BJ (cell line): ENCODE measurements at regions not wholly inside any gene's neighbourhood (a gene's known extent, or its start where the extent isn't known, plus 50 kb on each side); places are given as distances from the start of the nearest gene placed in this dataset.

ENCODE experiments used
- CTCF ChIA-PET: fragments of 350-600 bp; formaldehyde crosslinking; extraction: SDS; loops from one replicate; lab custom pipeline; 2021; ENCODE audit warnings: antibody characterized with exemption, inconsistent platforms; lab: Yijun Ruan, JAX
- POLR2A ChIA-PET: fragments of 300-600 bp; sonication (Branson Sonifier 250); formaldehyde crosslinking; extraction: SDS; loops from one replicate; lab custom pipeline; 2021; ENCODE audit warnings: antibody characterized with exemption; lab: Charles Lee
- DNase-seq: peaks from one replicate; pipeline ENCODE4 v3.0.0-alpha.2; 2011; ENCODE audit warnings: low read depth
- H3K27me3 ChIP-seq: 2 replicates; pipeline ENCODE4 v1.6.0; 2011; ENCODE audit warnings: low read length; ENCODE audit not compliant: control insufficient read depth, insufficient read depth
- H3K36me3 ChIP-seq: 2 replicates; pipeline ENCODE4 v1.5.1; 2011; ENCODE audit warnings: low read length; ENCODE audit not compliant: control insufficient read depth, insufficient read depth
- H3K4me3 ChIP-seq: 2 replicates; pipeline ENCODE4 v1.5.1; 2011; ENCODE audit warnings: low read depth, mild to moderate bottlenecking, control low read depth, low read length
- TF ChIP-seq, protein P1 (sequence below): IDR thresholded peaks from 2 replicates; pipeline ENCODE4 v1.5.1; 2011; ENCODE audit warnings: low read depth, mild to moderate bottlenecking, control low read depth, inconsistent platforms, low read length, moderate library complexity; ENCODE audit not compliant: insufficient read depth

DNA sequence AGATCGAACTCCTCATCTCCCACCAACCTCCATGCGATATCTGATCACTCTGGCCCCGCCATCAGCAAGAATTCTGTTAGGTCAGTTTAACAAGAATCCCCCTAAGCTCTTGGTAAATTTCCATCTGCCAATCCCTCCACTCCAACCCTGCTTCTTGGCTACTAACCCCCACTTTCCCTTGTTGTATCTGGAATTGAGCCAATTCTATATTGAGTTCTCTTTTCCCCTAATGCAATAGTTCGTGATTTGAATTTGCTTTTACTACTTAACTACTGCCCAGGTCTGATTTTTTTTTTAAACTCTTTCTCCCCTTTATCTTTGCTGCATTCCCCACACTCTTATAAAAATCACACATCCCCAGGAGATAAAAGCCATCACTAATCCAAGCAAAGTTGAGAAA, 159.3 kb upstream of the STK17B start:
- ChIA-PET CTCF (interaction anchor here (0.7 to 0.9 kb wide), 3 partner anchors 15 to 33 kb away, joined by 3 to 5 read pairs (median 4); no protein-coding TSS in a partner anchor), POLR2A (no interaction called here)
- no peaks in the 10 kb centered on the region for H3K27me3 ChIP-seq
- no peak overlapping the region for H3K4me3 ChIP-seq
- H3K36me3 ChIP-seq: no peaks in the 10 kb centered on the region
- DNase-seq: no peak
- TF ChIP-seq, protein P1, sequence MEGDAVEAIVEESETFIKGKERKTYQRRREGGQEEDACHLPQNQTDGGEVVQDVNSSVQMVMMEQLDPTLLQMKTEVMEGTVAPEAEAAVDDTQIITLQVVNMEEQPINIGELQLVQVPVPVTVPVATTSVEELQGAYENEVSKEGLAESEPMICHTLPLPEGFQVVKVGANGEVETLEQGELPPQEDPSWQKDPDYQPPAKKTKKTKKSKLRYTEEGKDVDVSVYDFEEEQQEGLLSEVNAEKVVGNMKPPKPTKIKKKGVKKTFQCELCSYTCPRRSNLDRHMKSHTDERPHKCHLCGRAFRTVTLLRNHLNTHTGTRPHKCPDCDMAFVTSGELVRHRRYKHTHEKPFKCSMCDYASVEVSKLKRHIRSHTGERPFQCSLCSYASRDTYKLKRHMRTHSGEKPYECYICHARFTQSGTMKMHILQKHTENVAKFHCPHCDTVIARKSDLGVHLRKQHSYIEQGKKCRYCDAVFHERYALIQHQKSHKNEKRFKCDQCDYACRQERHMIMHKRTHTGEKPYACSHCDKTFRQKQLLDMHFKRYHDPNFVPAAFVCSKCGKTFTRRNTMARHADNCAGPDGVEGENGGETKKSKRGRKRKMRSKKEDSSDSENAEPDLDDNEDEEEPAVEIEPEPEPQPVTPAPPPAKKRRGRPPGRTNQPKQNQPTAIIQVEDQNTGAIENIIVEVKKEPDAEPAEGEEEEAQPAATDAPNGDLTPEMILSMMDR: no peak

DNA sequence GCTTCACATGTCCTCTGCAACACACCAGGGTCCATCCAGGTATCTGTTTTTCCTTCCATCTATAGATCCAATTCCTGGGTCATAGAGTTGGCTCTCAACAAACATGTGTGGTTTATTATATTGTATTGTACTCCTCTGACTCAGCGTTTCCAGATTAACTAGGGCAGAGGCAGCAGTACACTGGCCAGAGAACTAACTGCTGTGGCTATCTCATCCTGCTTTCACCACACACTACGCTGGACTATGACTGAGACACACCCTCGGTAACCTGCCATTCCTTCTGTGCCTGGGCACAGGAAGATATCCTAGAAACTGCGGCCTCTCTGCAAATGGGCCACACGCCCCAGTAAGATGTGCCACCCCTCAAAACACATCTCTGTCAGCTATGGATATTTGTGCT, 159.8 kb upstream of the STK17B start:
- H3K27me3 ChIP-seq: no peaks in the 10 kb centered on the region
- TF ChIP-seq, protein P1: no peak
- H3K4me3 ChIP-seq: no peak overlapping the region
- DNase-seq: no peak
- ChIA-PET POLR2A (interaction anchor here (0.6 kb wide), 1 partner anchor 1075 kb away, joined by 4 read pairs; no protein-coding TSS in a partner anchor), CTCF (interaction anchor here (0.7 kb wide), 1 partner anchor 49 kb away, joined by 3 read pairs; no protein-coding TSS in a partner anchor)
- H3K36me3 ChIP-seq: no peaks in the 10 kb centered on the region

GRCh38 chr2:196331851-196332250, 160.5 kb upstream of the STK17B start:
- ChIA-PET POLR2A (interaction anchor here (0.6 kb wide), 1 partner anchor 1074 kb away, joined by 4 read pairs; no protein-coding TSS in a partner anchor), CTCF (interaction anchor here (0.7 to 1.7 kb wide), 2 partner anchors 15 to 49 kb away, joined by 3 to 5 read pairs; no protein-coding TSS in a partner anchor)
- Histone ChIP-seq H3K36me3 (no peaks in the 10 kb centered on the region), H3K27me3 (no peaks in the 10 kb centered on the region), H3K4me3 (no peak overlapping the region)
- TF ChIP-seq, protein P1: no peak
- DNase-seq: no peak

- DNase-seq: no peak
- ChIA-PET POLR2A (no interaction called here), CTCF (interaction anchor here (1.7 to 6.2 kb wide), 2 partner anchors 13 to 32 kb away, joined by 5 to 96 read pairs; no protein-coding TSS in a partner anchor)
Measured at GRCh38 chr2:196333397-196333796, 162.0 kb upstream of the STK17B start.

DNA sequence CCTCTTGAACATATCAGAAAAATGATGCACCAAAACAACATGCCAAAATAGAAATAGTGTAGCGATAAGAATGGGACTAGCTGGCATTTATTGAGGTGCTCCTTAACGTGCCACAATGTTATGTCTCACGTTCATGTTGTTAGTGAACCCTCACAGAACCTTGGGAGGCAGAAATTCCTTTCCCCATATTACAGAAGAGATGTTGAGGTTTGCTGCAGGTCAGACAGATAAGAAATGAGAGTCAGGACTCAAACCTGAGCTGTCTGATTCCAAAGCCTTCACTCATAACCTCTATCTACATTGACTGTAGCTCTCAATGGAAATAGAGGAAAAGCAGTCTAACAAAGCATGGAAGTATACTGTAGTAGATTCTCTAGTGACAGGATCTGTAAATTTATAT, 163.3 kb upstream of the STK17B start:
- H3K4me3 ChIP-seq: no peak overlapping the region
- H3K27me3 ChIP-seq: no peaks in the 10 kb centered on the region
- TF ChIP-seq, protein P1: no peak
- CTCF ChIA-PET: interaction anchor here (1.4 to 6.2 kb wide), 3 partner anchors 11 to 257 kb away, joined by 5 to 96 read pairs (median 56); no protein-coding TSS in a partner anchor
- no peaks in the 10 kb centered on the region for H3K36me3 ChIP-seq
- POLR2A ChIA-PET: interaction anchor here (0.6 kb wide), 1 partner anchor 364 kb away, joined by 3 read pairs; no protein-coding TSS in a partner anchor
- DNase-seq: no peak

More at GRCh38 chr2:196333397-196333796, 162.0 kb upstream of the STK17B start:
- TF ChIP-seq, protein P1: no peak
- H3K27me3 ChIP-seq: no peaks in the 10 kb centered on the region
- no peaks in the 10 kb centered on the region for H3K36me3 ChIP-seq
- H3K4me3 ChIP-seq: no peak overlapping the region
